H1 (cell line): ENCODE measurements at regions not wholly inside any gene's neighbourhood (a gene's known extent, or its start where the extent isn't known, plus 50 kb on each side); places are given as distances from the start of the nearest gene placed in this dataset.

Experiments used
- CTCF ChIA-PET: fragments of 300-600 bp; sonication (Branson Sonifier 250); formaldehyde crosslinking; loops from one replicate; lab custom pipeline; 2021; ENCODE audit not compliant: partially characterized antibody; lab: Charles Lee
- POLR2A ChIA-PET: fragments of 300-600 bp; sonication (Branson Sonifier 250); formaldehyde crosslinking; loops from one replicate; lab custom pipeline; 2021; ENCODE audit warnings: inconsistent platforms; ENCODE audit not compliant: partially characterized antibody; lab: Charles Lee
- DNase-seq, 2 experiments: peaks; one replicate each; pipeline versions ENCODE4 v3.0.0 to v3.0.0-alpha.2; 2010 to 2022; ENCODE audit warnings: low spot score in 2 of 2, low read depth in 1 of 2, mixed read lengths in 1 of 2
- FAIRE-seq: peaks from 2 replicates; lab custom pipeline; 2011; peaks lifted over from hg19 to GRCh38; lab: Jason Lieb, UNC
- H2AFZ ChIP-seq: 2 replicates; pipeline ENCODE4 v1.8.1; 2012; ENCODE audit warnings: low read length, inconsistent platforms
- H2AK5ac ChIP-seq: 2 replicates; pipeline ENCODE4 v1.6.1; 2013; ENCODE audit warnings: low read depth, low read length
- H2BK120ac ChIP-seq: replicated peaks from 2 replicates; pipeline ENCODE3; 2013; ENCODE audit warnings: low read depth, low read length, inconsistent platforms
- H2BK12ac ChIP-seq: 2 replicates; pipeline ENCODE4 v1.6.1; 2013; ENCODE audit warnings: low read depth, low read length
- H2BK15ac ChIP-seq: 2 replicates; pipeline ENCODE4 v1.6.1; 2013; ENCODE audit warnings: low read length
- H2BK20ac ChIP-seq: 2 replicates; pipeline ENCODE4 v1.6.1; 2013; ENCODE audit warnings: low read length
- H2BK5ac ChIP-seq: 2 replicates; pipeline ENCODE4 v1.6.1; 2013; ENCODE audit warnings: low read depth, low read length
- H3K14ac ChIP-seq: 2 replicates; pipeline ENCODE4 v1.6.1; 2013; ENCODE audit warnings: inconsistent platforms; ENCODE audit not compliant: insufficient read length
- H3K18ac ChIP-seq: 2 replicates; pipeline ENCODE4 v1.6.1; 2013; ENCODE audit warnings: low read length; ENCODE audit errors: extremely low read depth
- H3K23ac ChIP-seq: 2 replicates; pipeline ENCODE4 v1.6.1; 2013; ENCODE audit warnings: inconsistent platforms; ENCODE audit not compliant: insufficient read length
- H3K23me2 ChIP-seq: 2 replicates; pipeline ENCODE4 v1.6.1; 2013; ENCODE audit warnings: low read depth, low read length
- H3K27ac ChIP-seq: 2 replicates; pipeline ENCODE4 v1.6.1; 2011; ENCODE audit warnings: low read depth, low read length, inconsistent platforms
- H3K27me3 ChIP-seq, 4 experiments: replicated peaks in 1 of 4; 1 replicate in 1 of 4; 2 replicates in 3 of 4; pipeline versions ENCODE4 v1.6.1 to v1.8.1; 2011 to 2013; ENCODE audit warnings: low read length in 3 of 4, mild to moderate bottlenecking in 3 of 4, inconsistent platforms in 2 of 4, mixed read lengths in 2 of 4, moderate library complexity in 1 of 4; ENCODE audit not compliant: control insufficient read depth in 3 of 4, insufficient read depth in 3 of 4; ENCODE audit errors: extremely low read depth in 1 of 4
- H3K36me3 ChIP-seq, 4 experiments: 2 replicates each; pipeline versions ENCODE4 v1.6.1 to v1.8.1; 2011 to 2013; ENCODE audit warnings: mild to moderate bottlenecking in 4 of 4, low read length in 3 of 4, moderate library complexity in 2 of 4, control low read depth in 1 of 4, inconsistent platforms in 1 of 4; ENCODE audit not compliant: insufficient read depth in 4 of 4, control insufficient read depth in 2 of 4
- H3K4ac ChIP-seq: replicated peaks from 2 replicates; pipeline ENCODE3; 2013; ENCODE audit warnings: low read length, low read depth, mixed read lengths, inconsistent platforms; ENCODE audit not compliant: insufficient read length
- H3K4me1 ChIP-seq, 4 experiments: replicated peaks in 1 of 4; 1 replicate in 1 of 4; 2 replicates in 3 of 4; pipeline versions ENCODE4 v1.6.1 to v1.8.1; 2011 to 2013; ENCODE audit warnings: low read length in 3 of 4, inconsistent platforms in 2 of 4, mixed read lengths in 1 of 4; ENCODE audit not compliant: insufficient read depth in 4 of 4, control insufficient read depth in 3 of 4
- H3K4me2 ChIP-seq, 2 experiments: 2 replicates each; pipeline versions ENCODE4 v1.6.1 to v1.8.1; 2011 to 2013; ENCODE audit warnings: low read depth in 2 of 2, low read length in 2 of 2, control low read depth in 1 of 2, inconsistent platforms in 1 of 2, mild to moderate bottlenecking in 1 of 2; ENCODE audit not compliant: insufficient read depth in 1 of 2
- H3K4me3 ChIP-seq, 4 experiments: fragments of 200-600, 300-600 bp in 1 of 4; sonication (generic), shearing (Covaris generic), sonication (Bioruptor Twin) in 1 of 4; 2 replicates each; pipeline versions ENCODE4 v1.5.1 to v1.8.1; 2011 to 2016; ENCODE audit warnings: low read length in 4 of 4, low read depth in 3 of 4, control low read depth in 2 of 4, inconsistent platforms in 2 of 4, mild to moderate bottlenecking in 2 of 4, mixed read lengths in 1 of 4, moderate library complexity in 1 of 4; ENCODE audit not compliant: insufficient read depth in 2 of 4; ENCODE audit errors: extremely low read depth in 1 of 4
- H3K56ac ChIP-seq: replicated peaks from 2 replicates; pipeline ENCODE3; 2013; ENCODE audit warnings: low read depth, mild to moderate bottlenecking, mixed read lengths, low read length, inconsistent platforms; ENCODE audit not compliant: insufficient read length
- H3K79me1 ChIP-seq: 2 replicates; pipeline ENCODE4 v1.6.1; 2013; ENCODE audit warnings: low read depth, low read length, control low read depth
- H3K79me2 ChIP-seq, 2 experiments: 2 replicates each; pipeline versions ENCODE4 v1.6.1 to v1.8.1; 2012 to 2013; ENCODE audit warnings: low read length in 2 of 2, mild to moderate bottlenecking in 2 of 2, inconsistent platforms in 1 of 2; ENCODE audit not compliant: insufficient read depth in 2 of 2, control insufficient read depth in 1 of 2
- H3K9ac ChIP-seq, 4 experiments: replicated peaks in 1 of 4; 1 replicate in 1 of 4; 2 replicates in 3 of 4; pipeline versions ENCODE4 v1.6.1 to v1.8.1; 2011 to 2013; ENCODE audit warnings: low read depth in 3 of 4, low read length in 3 of 4, control low read depth in 2 of 4, mild to moderate bottlenecking in 2 of 4, moderate library complexity in 2 of 4, inconsistent platforms in 1 of 4; ENCODE audit errors: extremely low read depth in 1 of 4
- H3K9me3 ChIP-seq, 2 experiments: 2 replicates each; pipeline versions ENCODE4 v1.6.1 to v1.8.1; 2012 to 2013; ENCODE audit warnings: mild to moderate bottlenecking in 2 of 2, moderate library complexity in 2 of 2, control low read depth in 1 of 2, inconsistent platforms in 1 of 2, low read depth in 1 of 2, low read length in 1 of 2, mixed read lengths in 1 of 2; ENCODE audit not compliant: insufficient read depth in 2 of 2
- H4K20me1 ChIP-seq, 2 experiments: replicated peaks in 1 of 2; 2 replicates each; pipeline versions ENCODE3 to v1.8.1; 2011 to 2013; ENCODE audit warnings: inconsistent platforms in 2 of 2, low read length in 2 of 2, mild to moderate bottlenecking in 1 of 2; ENCODE audit not compliant: insufficient read depth in 2 of 2, control insufficient read depth in 1 of 2
- H4K5ac ChIP-seq: 2 replicates; pipeline ENCODE4 v1.6.1; 2013; ENCODE audit warnings: low read length, low read depth, mixed read lengths, inconsistent platforms; ENCODE audit not compliant: insufficient read length
- H4K8ac ChIP-seq: 2 replicates; pipeline ENCODE4 v1.8.0; 2013; ENCODE audit warnings: mild to moderate bottlenecking, moderate library complexity, low read length, inconsistent platforms; ENCODE audit not compliant: insufficient read depth; ENCODE audit errors: extremely low read depth
- H4K91ac ChIP-seq: replicated peaks from 2 replicates; pipeline ENCODE3; 2013; ENCODE audit warnings: low read length, mixed read lengths, inconsistent platforms; ENCODE audit not compliant: insufficient read length
- ASH2L ChIP-seq: fragments of 200-600, 300-600 bp; sonication (generic); IDR thresholded peaks from one replicate; pipeline ENCODE4 v1.7.1; 2017; ENCODE audit warnings: low read length
- BACH1 ChIP-seq: IDR thresholded peaks from 2 replicates; pipeline ENCODE4 v1.6.1; 2012; ENCODE audit warnings: low read length, improper control_type of control experiment
- EZH2 ChIP-seq: fragments of 200-600 bp; sonication (generic); IDR thresholded peaks from 2 replicates; pipeline ENCODE4 v1.7.1; 2012; ENCODE audit warnings: low read depth, mild to moderate bottlenecking, moderate library complexity, low read length, inconsistent platforms; ENCODE audit not compliant: severe bottlenecking
- FOSL1 ChIP-seq: IDR thresholded peaks from 2 replicates; pipeline ENCODE4 v1.6.1; 2011; ENCODE audit warnings: mild to moderate bottlenecking, low read depth, low read length, moderate library complexity; ENCODE audit not compliant: insufficient read depth
- HDAC2 ChIP-seq, 2 experiments: fragments of 300-600 bp in 1 of 2; sonication (generic) in 1 of 2; IDR thresholded peaks; 2 replicates each; pipeline ENCODE4 v1.6.1; 2011 to 2012; ENCODE audit warnings: low read depth in 2 of 2, low read length in 2 of 2, mild to moderate bottlenecking in 2 of 2, moderate library complexity in 2 of 2, borderline replicate concordance in 1 of 2, inconsistent platforms in 1 of 2
- PHF8 ChIP-seq: fragments of 200-600 bp; sonication (generic); conservative IDR thresholded peaks from 2 replicates; pipeline ENCODE4 v1.7.1; 2012; ENCODE audit warnings: low read depth, mild to moderate bottlenecking, inconsistent platforms, low read length, moderate library complexity
- POLR2A ChIP-seq, 2 experiments: IDR thresholded peaks; 1 replicate in 1 of 2; 2 replicates in 1 of 2; pipeline ENCODE4 v1.6.1; 2011; ENCODE audit warnings: low read depth in 2 of 2, low read length in 2 of 2, mild to moderate bottlenecking in 2 of 2; ENCODE audit errors: control extremely low read depth in 1 of 2
- RBBP5 ChIP-seq: IDR thresholded peaks from 2 replicates; pipeline ENCODE4 v1.7.1; 2012; ENCODE audit warnings: low read depth, mild to moderate bottlenecking, inconsistent platforms, low read length, moderate library complexity, borderline replicate concordance
- RFX5 ChIP-seq: IDR thresholded peaks from 2 replicates; pipeline ENCODE4 v1.6.1; 2011; ENCODE audit warnings: low read depth, low read length, improper control_type of control experiment, borderline replicate concordance
- SIRT6 ChIP-seq: IDR thresholded peaks from one replicate; pipeline ENCODE4 v1.7.1; 2012; ENCODE audit warnings: low read length, inconsistent platforms
- SIX5 ChIP-seq: IDR thresholded peaks from 2 replicates; pipeline ENCODE4 v1.6.1; 2011; ENCODE audit warnings: mild to moderate bottlenecking, low read depth, low read length
- TAF1 ChIP-seq: IDR thresholded peaks from 2 replicates; pipeline ENCODE4 v1.6.1; 2011; ENCODE audit warnings: mild to moderate bottlenecking, low read depth, low read length
- TEAD4 ChIP-seq: IDR thresholded peaks from 2 replicates; pipeline ENCODE4 v1.6.1; 2012; ENCODE audit warnings: low read depth, low read length, inconsistent platforms, mixed read lengths
- ZNF274 ChIP-seq: IDR thresholded peaks from 2 replicates; pipeline ENCODE4 v1.7.0; 2012; ENCODE audit warnings: low read length, borderline replicate concordance; ENCODE audit errors: extremely low read depth
- WGBS, 2 experiments: shearing (Covaris generic) in 1 of 2; methylation state at CpG; one replicate each; pipeline versions ENCODE4 v1.1.6 to v1.1.7; 2013 to 2015; ENCODE audit warnings: low lambda C conversion rate in 2 of 2, mixed read lengths in 2 of 2, inconsistent platforms in 1 of 2, low coverage in 1 of 2, missing lambda C conversion rate in 1 of 2; ENCODE audit not compliant: insufficient replicate concordance in 2 of 2, insufficient coverage in 1 of 2, insufficient read length in 1 of 2; ENCODE audit errors: extremely low coverage in 1 of 2, missing lambda C conversion rate in 1 of 2; 5-methylcytosine and 5-hydroxymethylcytosine counted together

DNA sequence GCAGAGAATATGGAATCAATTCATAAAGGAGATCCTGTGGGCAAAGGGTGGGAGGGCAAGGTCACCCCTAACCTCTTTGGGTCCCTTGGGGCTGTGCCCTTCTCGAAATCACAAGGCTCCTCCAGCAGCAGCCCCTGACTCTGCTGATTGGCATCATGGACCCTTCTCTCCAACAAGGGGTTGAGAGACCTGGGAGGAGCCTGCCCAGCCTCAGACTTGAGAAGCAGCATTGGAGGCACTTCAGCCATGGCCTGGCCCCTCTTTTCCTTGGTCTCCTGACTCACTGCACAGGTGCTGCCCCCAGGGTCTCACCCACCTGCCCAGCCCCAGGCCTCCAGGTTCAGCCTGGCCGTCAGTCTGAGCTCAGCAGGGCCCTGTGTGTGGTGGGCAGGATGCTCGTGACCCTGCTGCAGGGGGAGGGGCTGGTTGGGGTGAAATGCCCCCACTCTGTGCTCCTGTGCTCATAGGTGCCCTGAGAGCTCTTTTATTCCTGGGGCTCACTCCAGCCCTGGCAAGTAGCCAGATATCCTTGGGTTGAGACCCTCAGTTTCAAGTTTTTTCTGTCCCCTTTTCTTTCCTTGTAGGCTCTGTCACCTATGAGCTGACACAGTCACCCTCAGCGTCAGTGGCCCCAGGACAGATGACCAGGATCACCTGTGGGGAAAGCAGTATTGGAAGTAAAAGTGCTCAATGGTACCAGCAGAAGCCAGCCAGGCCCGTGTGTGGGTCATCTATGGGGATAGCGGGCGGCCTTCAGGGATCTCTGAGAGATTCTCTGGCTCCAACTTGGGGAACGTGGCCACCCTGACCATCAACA lies 110.8 kb downstream of the GGTLC2 start:
- no peak overlapping the region for H3K56ac ChIP-seq
- H2BK20ac ChIP-seq = no peak overlapping the region
- FAIRE-seq (no peak), DNase-seq (no peak)
- no peak overlapping the region for H3K4ac ChIP-seq
- H2BK12ac ChIP-seq = no peak overlapping the region
- no peak overlapping the region for H2BK15ac ChIP-seq
- H3K14ac ChIP-seq = no peak overlapping the region
- H4K91ac ChIP-seq = no peak overlapping the region
- no peak overlapping the region for H2BK120ac ChIP-seq
- H2BK5ac ChIP-seq = no peak overlapping the region
- ChIA-PET CTCF (no interaction called here), POLR2A (no interaction called here)
- no peak overlapping the region for H3K27ac ChIP-seq
- H2AK5ac ChIP-seq = no peak overlapping the region
- no peak overlapping the region for H4K8ac ChIP-seq
- H4K20me1 ChIP-seq = no peaks in the 10 kb centered on the region
- peaks cover 11 to 29% (median 20%) of the 10 kb centered on the region in 4 experiments for H3K27me3 ChIP-seq
- WGBS, 2 experiments = 68% methylated on average over 8 of the region's 8 CpGs; no CpG with 5 or more reads in 1 of the 2 experiments
- no peaks in the 10 kb centered on the region for H3K79me2 ChIP-seq
- H3K9ac ChIP-seq = no peak overlapping the region
- H3K23me2 ChIP-seq = no peaks in the 10 kb centered on the region
- H4K5ac ChIP-seq = no peak overlapping the region
- no peak overlapping the region for H2AFZ ChIP-seq
- H3K4me3 ChIP-seq = no peak overlapping the region
- no peak overlapping the region for H3K4me2 ChIP-seq
- no peaks in the 10 kb centered on the region for H3K36me3 ChIP-seq
- H3K79me1 ChIP-seq = no peaks in the 10 kb centered on the region
- H3K4me1 ChIP-seq = no peaks in the 10 kb centered on the region
- H3K23ac ChIP-seq = no peak overlapping the region
- H3K18ac ChIP-seq = no peak overlapping the region
- H3K9me3 ChIP-seq = peaks cover 23 to 49% of the 10 kb centered on the region in 2 experiments; a peak in 3 of 4 replicates
- TF ChIP-seq POLR2A (IDR thresholded peaks at IDR 0.05; ENCODE audit: control extremely low read depth in 1 of 2, low read depth in 2 of 2, low read length in 2 of 2) (no peak), FOSL1 (no peak), TEAD4 (no peak), RBBP5 (no peak), HDAC2 (IDR thresholded peaks at IDR 0.05; ENCODE audit: borderline replicate concordance in 1 of 2, low read depth in 2 of 2, low read length in 2 of 2) (no peak), RFX5 (no peak), TAF1 (no peak), ZNF274 (no peak), PHF8 (no peak), SIX5 (no peak), EZH2 (no peak), SIRT6 (no peak), ASH2L (no peak), BACH1 (no peak)
